Endodermal cell (in vitro differentiated cells): ENCODE measurements at regions not wholly inside any gene's neighbourhood (a gene's known extent, or its start where the extent isn't known, plus 50 kb on each side); places are given as distances from the start of the nearest gene placed in this dataset.

ENCODE experiments used
- DNase-seq: peaks from one replicate; pipeline ENCODE4 v3.0.0-alpha.2; 2017
- H3K27ac ChIP-seq: 2 replicates; pipeline ENCODE4 v1.5.1; 2013; ENCODE audit warnings: mild to moderate bottlenecking, low read depth, low read length, moderate library complexity
- H3K27me3 ChIP-seq: 2 replicates; pipeline ENCODE4 v1.6.1; 2013; ENCODE audit warnings: mild to moderate bottlenecking, low read length, moderate library complexity; ENCODE audit not compliant: insufficient read depth, control insufficient read depth, poor library complexity, severe bottlenecking
- H3K36me3 ChIP-seq: 2 replicates; pipeline ENCODE4 v1.7.0; 2013; ENCODE audit warnings: mild to moderate bottlenecking, low read length, moderate library complexity; ENCODE audit not compliant: control insufficient read depth, insufficient read depth
- H3K4me1 ChIP-seq: one replicate; pipeline ENCODE4 v1.7.0; 2013; ENCODE audit warnings: low read length; ENCODE audit not compliant: control insufficient read depth, insufficient read depth
- H3K4me3 ChIP-seq: 2 replicates; pipeline ENCODE4 v1.5.1; 2013; ENCODE audit warnings: mild to moderate bottlenecking, low read length, moderate library complexity
- H3K9ac ChIP-seq: 2 replicates; pipeline ENCODE4 v1.6.1; 2013; ENCODE audit warnings: mild to moderate bottlenecking, low read length, moderate library complexity; ENCODE audit not compliant: poor library complexity, severe bottlenecking; ENCODE audit errors: extremely low read depth
- H3K9me3 ChIP-seq: 2 replicates; pipeline ENCODE4 v1.6.1; 2013; ENCODE audit warnings: mild to moderate bottlenecking, low read length, moderate library complexity; ENCODE audit not compliant: control insufficient read depth
- H3K27ac Mint-ChIP-seq: 2 replicates; pipeline ENCODE4 v1.8.0; 2020; ENCODE audit warnings: mixed read lengths
- H3K27me3 Mint-ChIP-seq: 2 replicates; pipeline ENCODE4 v1.8.0; 2021; ENCODE audit warnings: mild to moderate bottlenecking, mixed read lengths; ENCODE audit not compliant: insufficient read depth
- H3K36me3 Mint-ChIP-seq: 2 replicates; pipeline ENCODE4 v1.8.0; 2020; ENCODE audit warnings: low read depth, mixed read lengths
- H3K4me1 Mint-ChIP-seq: 2 replicates; pipeline ENCODE4 v1.8.0; 2020; ENCODE audit warnings: mixed read lengths
- H3K4me3 Mint-ChIP-seq: 2 replicates; pipeline ENCODE4 v1.8.0; 2020; ENCODE audit warnings: mild to moderate bottlenecking, moderate library complexity, mixed read lengths
- H3K9me3 Mint-ChIP-seq: 2 replicates; pipeline ENCODE4 v1.8.0; 2020; ENCODE audit warnings: mild to moderate bottlenecking, mixed read lengths
- CTCF ChIP-seq: fragments of 200-600 bp; sonication (generic); conservative IDR thresholded peaks from 2 replicates; pipeline ENCODE4 v1.5.0; 2021; ENCODE audit warnings: antibody characterized with exemption, mild to moderate bottlenecking
- WGBS, 2 experiments: methylation state at CpG; one replicate each; pipeline versions ENCODE4 v1.1.5 to v1.1.7; 2013; ENCODE audit warnings: missing lambda C conversion rate in 2 of 2, mixed read lengths in 1 of 2; ENCODE audit not compliant: insufficient coverage in 1 of 2, insufficient read length in 1 of 2; 5-methylcytosine and 5-hydroxymethylcytosine counted together

GRCh38 chr9:108351571-108351970, 504.2 kb downstream of the ACTL7B start:
- Histone ChIP-seq H3K9me3 (no peaks in the 10 kb centered on the region), H3K36me3 (no peaks in the 10 kb centered on the region), H3K4me1 (no peaks in the 10 kb centered on the region), H3K27me3 (peaks cover 25% of the 10 kb centered on the region), H3K4me3 (no peak overlapping the region), H3K9ac (no peak overlapping the region), H3K27ac (no peak overlapping the region)
- TF ChIP-seq CTCF = no peak
- Mint-ChIP-seq H3K27ac (no peak overlapping the region), H3K4me1 (peaks cover 20% of the 10 kb centered on the region), H3K27me3 (peaks cover 58% of the 10 kb centered on the region), H3K4me3 (no peak overlapping the region), H3K9me3 (peaks cover 5% of the 10 kb centered on the region), H3K36me3 (no peaks in the 10 kb centered on the region)
- DNase-seq = no peak
- WGBS, 2 experiments = 96 to 100% methylated on average over 2 to 5 of the region's 5 CpGs

GRCh38 chr9:108347463-108348188, 508.2 kb downstream of the ACTL7B start:
- Mint-ChIP-seq H3K27ac (no peak overlapping the region), H3K36me3 (no peaks in the 10 kb centered on the region), H3K4me1 (peaks cover 28% of the 10 kb centered on the region), H3K27me3 (peaks cover 38% of the 10 kb centered on the region), H3K9me3 (peaks cover 3% of the 10 kb centered on the region), H3K4me3 (no peak overlapping the region)
- no peak for DNase-seq
- peaks cover 21% of the 10 kb centered on the region for H3K27me3 ChIP-seq
- H3K36me3 ChIP-seq = no peaks in the 10 kb centered on the region
- H3K4me1 ChIP-seq = peaks cover 5% of the 10 kb centered on the region
- H3K9ac ChIP-seq = no peak overlapping the region
- 94 to 96% methylated on average over 5 to 8 of the region's 9 CpGs for WGBS, 2 experiments
- H3K9me3 ChIP-seq = no peaks in the 10 kb centered on the region
- no peak overlapping the region for H3K27ac ChIP-seq
- TF ChIP-seq CTCF = no peak
- H3K4me3 ChIP-seq = no peak overlapping the region

GRCh38 chr9:108345826-108346225, 510.0 kb downstream of the ACTL7B start:
- H3K27ac Mint-ChIP-seq = no peak overlapping the region
- Histone ChIP-seq H3K27me3 (peaks cover 21% of the 10 kb centered on the region), H3K4me1 (peaks cover 5% of the 10 kb centered on the region), H3K36me3 (no peaks in the 10 kb centered on the region), H3K27ac (no peak overlapping the region), H3K9me3 (no peaks in the 10 kb centered on the region), H3K4me3 (no peak overlapping the region), H3K9ac (no peak overlapping the region)
- TF ChIP-seq CTCF = no peak
- no peak for DNase-seq
- H3K36me3 Mint-ChIP-seq = no peaks in the 10 kb centered on the region
- H3K9me3 Mint-ChIP-seq = no peaks in the 10 kb centered on the region
- 66% methylated on average over 2 of the region's 3 CpGs; no CpG with 5 or more reads in 1 of the 2 experiments for WGBS, 2 experiments
- no peak overlapping the region for H3K4me3 Mint-ChIP-seq
- peaks cover 14% of the 10 kb centered on the region for H3K4me1 Mint-ChIP-seq
- peaks cover 34% of the 10 kb centered on the region for H3K27me3 Mint-ChIP-seq
